CD14-positive monocyte (primary cell): ENCODE measurements at regions not wholly inside any gene's neighbourhood (a gene's known extent, or its start where the extent isn't known, plus 50 kb on each side); places are given as distances from the start of the nearest gene placed in this dataset.
A peak's percentile ranks its signal among the peaks of the same experiment; 100 is the strongest.

Experiments used
- DNase-seq, 3 donors: peaks; one replicate each; pipeline ENCODE4 v3.0.0-alpha.2; 2011 to 2022
- H2AFZ ChIP-seq: 2 replicates; pipeline ENCODE4 v1.6.0; 2012; ENCODE audit warnings: mild to moderate bottlenecking, low read depth, low read length, inconsistent platforms; ENCODE audit not compliant: insufficient read depth, poor library complexity, severe bottlenecking
- H3K27ac ChIP-seq, 2 donors: 1 replicate in 1 of 2; 2 replicates in 1 of 2; pipeline ENCODE4 v1.5.1; 2012 to 2013; ENCODE audit warnings: low read length in 2 of 2, control low read depth in 1 of 2, inconsistent platforms in 1 of 2, low read depth in 1 of 2, mild to moderate bottlenecking in 1 of 2
- H3K27me3 ChIP-seq, 2 donors: one replicate each; pipeline versions ENCODE4 v1.6.0 to v1.6.1; 2011 to 2013; ENCODE audit warnings: low read length in 2 of 2; ENCODE audit not compliant: control insufficient read depth in 2 of 2, insufficient read depth in 2 of 2
- H3K36me3 ChIP-seq, 2 donors: replicated peaks in 1 of 2; 1 replicate in 1 of 2; 2 replicates in 1 of 2; pipeline versions ENCODE4 v1.5.1 to v1.6.1; 2012 to 2013; ENCODE audit warnings: low read length in 2 of 2, control low read depth in 1 of 2, inconsistent platforms in 1 of 2, mild to moderate bottlenecking in 1 of 2; ENCODE audit not compliant: insufficient read depth in 2 of 2, control insufficient read depth in 1 of 2
- H3K4me1 ChIP-seq, 2 donors: 1 replicate in 1 of 2; 2 replicates in 1 of 2; pipeline versions ENCODE4 v1.5.1 to v1.6.1; 2012 to 2013; ENCODE audit warnings: low read length in 2 of 2, control low read depth in 1 of 2, inconsistent platforms in 1 of 2, mild to moderate bottlenecking in 1 of 2, moderate library complexity in 1 of 2; ENCODE audit not compliant: insufficient read depth in 2 of 2, control insufficient read depth in 1 of 2
- H3K4me2 ChIP-seq: replicated peaks from 2 replicates; pipeline ENCODE3; 2012; ENCODE audit warnings: low read length, moderate library complexity, mild to moderate bottlenecking; ENCODE audit not compliant: poor library complexity, severe bottlenecking; ENCODE audit errors: extremely low read depth
- H3K4me3 ChIP-seq, 3 experiments: fragments of 200-600 bp in 1 of 3; sonication (generic) in 1 of 3; replicated peaks in 1 of 3; 1 replicate in 2 of 3; 2 replicates in 1 of 3; pipeline ENCODE4 v1.5.1; 2011 to 2013; ENCODE audit warnings: low read length in 3 of 3, mild to moderate bottlenecking in 3 of 3, control low read depth in 2 of 3, low read depth in 2 of 3, inconsistent platforms in 1 of 3, moderate library complexity in 1 of 3
- H3K79me2 ChIP-seq: 2 replicates; pipeline ENCODE4 v1.6.0; 2012; ENCODE audit warnings: mild to moderate bottlenecking, control low read depth, inconsistent platforms, low read length, moderate library complexity; ENCODE audit not compliant: insufficient read depth
- H3K9ac ChIP-seq: 2 replicates; pipeline ENCODE4 v1.6.0; 2017; ENCODE audit warnings: low read length, mild to moderate bottlenecking; ENCODE audit not compliant: insufficient read depth, poor library complexity, severe bottlenecking
- H3K9me3 ChIP-seq, 2 donors: replicated peaks in 1 of 2; 1 replicate in 1 of 2; 2 replicates in 1 of 2; pipeline versions ENCODE4 v1.5.1 to v1.6.1; 2012 to 2013; ENCODE audit warnings: low read length in 2 of 2, control low read depth in 1 of 2; ENCODE audit not compliant: control insufficient read depth in 1 of 2, insufficient read depth in 1 of 2
- H4K20me1 ChIP-seq: 2 replicates; pipeline ENCODE4 v1.6.0; 2012; ENCODE audit warnings: mild to moderate bottlenecking, low read length, control low read depth, moderate library complexity; ENCODE audit not compliant: insufficient read depth
- H3K27ac Mint-ChIP-seq, 7 donors: one replicate each; pipeline ENCODE4 v1.8.0; 2020; ENCODE audit warnings: mild to moderate bottlenecking in 7 of 7, mixed read lengths in 7 of 7, moderate library complexity in 6 of 7, inconsistent platforms in 2 of 7
- H3K27me3 Mint-ChIP-seq, 3 donors: one replicate each; pipeline ENCODE4 v1.8.0; 2021 to 2022; ENCODE audit warnings: low read depth in 3 of 3, mild to moderate bottlenecking in 3 of 3, mixed read lengths in 3 of 3, moderate library complexity in 3 of 3, inconsistent platforms in 1 of 3
- H3K36me3 Mint-ChIP-seq, 2 donors: one replicate each; pipeline ENCODE4 v1.8.0; 2020; ENCODE audit warnings: mixed read lengths in 2 of 2, inconsistent platforms in 1 of 2, mild to moderate bottlenecking in 1 of 2
- H3K4me1 Mint-ChIP-seq: one replicate; pipeline ENCODE4 v1.8.0; 2020; ENCODE audit warnings: mild to moderate bottlenecking, mixed read lengths
- H3K4me3 Mint-ChIP-seq, 2 donors: one replicate each; pipeline ENCODE4 v1.8.0; 2020; ENCODE audit warnings: mild to moderate bottlenecking in 2 of 2, mixed read lengths in 2 of 2, moderate library complexity in 1 of 2
- H3K9me3 Mint-ChIP-seq, 7 donors: one replicate each; pipeline ENCODE4 v1.8.0; 2020 to 2022; ENCODE audit warnings: mixed read lengths in 7 of 7, mild to moderate bottlenecking in 6 of 7, moderate library complexity in 6 of 7, inconsistent platforms in 2 of 7
- CTCF ChIP-seq: fragments of 200-600 bp; IDR thresholded peaks from one replicate; pipeline ENCODE4 v1.8.0; 2022; ENCODE audit warnings: antibody characterized with exemption, mild to moderate bottlenecking
- WGBS: methylation state at CpG from one replicate; pipeline ENCODE4 v1.1.5; 2013; ENCODE audit warnings: missing lambda C conversion rate; ENCODE audit not compliant: insufficient coverage; 5-methylcytosine and 5-hydroxymethylcytosine counted together
- intact Hi-C, 2 donors: fragments of 100-400 bp; cut with micrococcal nuclease; formaldehyde crosslinking; loops; one replicate each; pipeline versions ENCODE4 v1.15.0 to v1.15.1; 2023

- intact Hi-C loops = loop anchor here in 1 of 2 donors (10.0 kb wide), 1 partner anchor 241 kb away; no protein-coding TSS in a partner anchor
These were observed 185.4 kb upstream of the G2E3 start for GRCh38 chr14:30373526-30373925.

GRCh38 chr14:30375296-30375892 is 183.6 kb upstream of the G2E3 start:
- Mint-ChIP-seq H3K4me1 (peaks cover 3% of the 10 kb centered on the region), H3K9me3 (no peaks in the 10 kb centered on the region), H3K36me3 (no peaks in the 10 kb centered on the region), H3K27ac (no peak overlapping the region), H3K27me3 (peaks cover 0 to 8% (median 2%) of the 10 kb centered on the region in 3 donors), H3K4me3 (no peak overlapping the region)
- TF ChIP-seq CTCF = peak; percentile 85
- no peaks in the 10 kb centered on the region for H3K79me2 ChIP-seq
- no peaks in the 10 kb centered on the region for H3K9me3 ChIP-seq
- intact Hi-C loops = loop anchor here (5.0 to 10.0 kb wide), 2 partner anchors 237 to 239 kb away; no protein-coding TSS in a partner anchor
- H3K9ac ChIP-seq = no peak overlapping the region
- WGBS = 13% methylated on average over 2 of the region's 5 CpGs
- H3K27me3 ChIP-seq = peaks cover 2 to 4% of the 10 kb centered on the region in 2 donors
- no peaks in the 10 kb centered on the region for H4K20me1 ChIP-seq
- no peaks in the 10 kb centered on the region for H3K4me1 ChIP-seq
- DNase-seq = peak; percentile 24 to 45 (median 39)
- no peaks in the 10 kb centered on the region for H3K36me3 ChIP-seq
- H3K4me3 ChIP-seq = no peak overlapping the region
- no peak overlapping the region for H3K27ac ChIP-seq
- peak overlapping the region; percentile 40 for H2AFZ ChIP-seq
- H3K4me2 ChIP-seq = no peak overlapping the region

More at GRCh38 chr14:30373526-30373925, 185.4 kb upstream of the G2E3 start:
- Histone ChIP-seq H4K20me1 (no peaks in the 10 kb centered on the region), H3K9me3 (no peaks in the 10 kb centered on the region), H3K36me3 (no peaks in the 10 kb centered on the region), H3K9ac (no peak overlapping the region), H3K27me3 (peaks cover 2 to 4% of the 10 kb centered on the region in 2 donors), H2AFZ (no peak overlapping the region), H3K27ac (no peak overlapping the region), H3K4me1 (no peaks in the 10 kb centered on the region), H3K79me2 (no peaks in the 10 kb centered on the region), H3K4me3 (no peak overlapping the region), H3K4me2 (no peak overlapping the region)
- TF ChIP-seq CTCF = no peak
- no peak for DNase-seq
- WGBS = no CpG with 5 or more reads among the region's 2 CpGs
- Mint-ChIP-seq H3K36me3 (no peaks in the 10 kb centered on the region), H3K4me3 (no peak overlapping the region), H3K27me3 (peaks cover 0 to 5% (median 2%) of the 10 kb centered on the region in 3 donors), H3K4me1 (peaks cover 3% of the 10 kb centered on the region), H3K27ac (no peak overlapping the region), H3K9me3 (no peaks in the 10 kb centered on the region)
